Retinal pigment epithelial cell (primary cell): ENCODE measurements at regions not wholly inside any gene's neighbourhood (a gene's known extent, or its start where the extent isn't known, plus 50 kb on each side); places are given as distances from the start of the nearest gene placed in this dataset.

Source experiments
- DNase-seq: peaks from one replicate; pipeline ENCODE4 v3.0.0-alpha.2; 2010; ENCODE audit warnings: low read depth
- H3K4me3 ChIP-seq: 2 replicates; pipeline ENCODE4 v1.5.1; 2011; ENCODE audit warnings: mild to moderate bottlenecking, low read length, control low read depth, moderate library complexity
- CTCF ChIP-seq: conservative IDR thresholded peaks from 2 replicates; pipeline ENCODE4 v1.5.1; 2011; ENCODE audit warnings: low read depth, low read length, control low read depth, inconsistent platforms

- DNase-seq: no peak
- no peak overlapping the region for H3K4me3 ChIP-seq
- TF ChIP-seq CTCF: no peak
Observed at GRCh38 chr5:143761663-143762062, 50.3 kb upstream of the HMHB1 start.

- no peak overlapping the region for H3K4me3 ChIP-seq
- no peak for DNase-seq
- no peak for TF ChIP-seq CTCF
Observed at GRCh38 chr5:143760755-143761154, 51.2 kb upstream of the HMHB1 start.

GRCh38 chr5:143760131-143760505 lies 51.8 kb upstream of the HMHB1 start:
- H3K4me3 ChIP-seq: no peak overlapping the region
- no peak for DNase-seq
- TF ChIP-seq CTCF: no peak

GRCh38 chr5:143759396-143760130 lies 52.4 kb upstream of the HMHB1 start:
- no peak for TF ChIP-seq CTCF
- DNase-seq: no peak
- H3K4me3 ChIP-seq: no peak overlapping the region

GRCh38 chr5:143758750-143759149 lies 53.2 kb upstream of the HMHB1 start:
- no peak for DNase-seq
- TF ChIP-seq CTCF: no peak
- no peak overlapping the region for H3K4me3 ChIP-seq

- no peak for TF ChIP-seq CTCF
- no peak for DNase-seq
- H3K4me3 ChIP-seq: no peak overlapping the region
Observed at GRCh38 chr5:143758015-143758414, 53.9 kb upstream of the HMHB1 start.

- TF ChIP-seq CTCF: no peak
Observed at GRCh38 chr5:143757116-143757515, 54.8 kb upstream of the HMHB1 start.

More at GRCh38 chr5:143757116-143757515, 54.8 kb upstream of the HMHB1 start:
- no peak overlapping the region for H3K4me3 ChIP-seq
- no peak for DNase-seq
